Effector memory CD4-positive, alpha-beta T cell (primary cell): ENCODE measurements at regions not wholly inside any gene's neighbourhood (a gene's known extent, or its start where the extent isn't known, plus 50 kb on each side); places are given as distances from the start of the nearest gene placed in this dataset.

Source experiments
- DNase-seq, 3 donors: peaks; one replicate each; pipeline ENCODE4 v3.0.0-alpha.2; 2020
- H3K27ac ChIP-seq: 2 replicates; pipeline ENCODE4 v1.7.0; 2013; ENCODE audit warnings: mild to moderate bottlenecking, low read length, moderate library complexity; ENCODE audit not compliant: insufficient read depth, poor library complexity, severe bottlenecking
- H3K27me3 ChIP-seq: replicated peaks from 2 replicates; pipeline ENCODE4 v1.7.0; 2013; ENCODE audit warnings: mild to moderate bottlenecking, low read length; ENCODE audit not compliant: insufficient read depth, control insufficient read depth, poor library complexity, severe bottlenecking
- H3K36me3 ChIP-seq: 2 replicates; pipeline ENCODE4 v1.7.0; 2013; ENCODE audit warnings: mild to moderate bottlenecking, low read length, moderate library complexity; ENCODE audit not compliant: control insufficient read depth, insufficient read depth
- H3K4me1 ChIP-seq: 2 replicates; pipeline ENCODE4 v1.7.0; 2013; ENCODE audit warnings: low read length, mild to moderate bottlenecking; ENCODE audit not compliant: control insufficient read depth, insufficient read depth, poor library complexity, severe bottlenecking
- H3K4me3 ChIP-seq: 2 replicates; pipeline ENCODE4 v1.7.0; 2013; ENCODE audit warnings: low read length, low read depth, mild to moderate bottlenecking; ENCODE audit not compliant: insufficient read depth, poor library complexity, severe bottlenecking
- H3K9me3 ChIP-seq: 2 replicates; pipeline ENCODE4 v1.7.0; 2013; ENCODE audit warnings: mild to moderate bottlenecking, low read length, moderate library complexity; ENCODE audit not compliant: control insufficient read depth

DNA sequence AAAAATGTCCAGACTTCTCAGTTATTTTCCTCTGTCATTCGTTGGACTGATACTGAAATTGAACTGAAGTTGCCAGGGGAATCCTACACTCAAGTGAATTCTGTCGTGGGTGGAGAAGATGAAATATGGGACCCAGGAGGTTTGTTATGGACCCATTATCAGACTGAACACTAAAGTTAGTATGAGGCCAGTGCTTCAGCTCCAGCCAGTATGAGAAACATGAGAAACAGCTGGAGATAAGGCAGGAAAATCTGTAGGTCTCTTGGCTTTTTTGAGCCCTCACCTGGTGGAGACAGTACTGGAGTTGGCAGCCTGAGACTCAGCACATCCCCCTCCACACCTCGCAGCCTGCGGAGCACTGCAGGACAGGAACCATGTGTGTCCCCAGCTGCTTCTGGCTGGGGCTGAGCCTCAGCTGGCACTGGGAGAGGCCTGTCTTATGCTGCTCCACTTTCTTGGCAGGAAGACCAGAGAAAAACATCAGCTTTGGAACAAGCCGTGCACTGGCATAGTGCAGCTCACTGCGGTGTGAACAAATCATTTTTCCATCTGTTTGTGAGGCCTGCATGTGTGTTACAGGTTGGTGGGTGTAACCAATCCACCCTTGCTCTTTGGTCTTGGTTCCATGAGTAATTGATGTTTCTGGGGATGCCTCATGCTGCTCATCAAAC is 641.0 kb downstream of the FGF9 start:
- no peaks in the 10 kb centered on the region for H3K36me3 ChIP-seq
- H3K4me1 ChIP-seq: no peaks in the 10 kb centered on the region
- no peak overlapping the region for H3K4me3 ChIP-seq
- no peak overlapping the region for H3K27ac ChIP-seq
- no peak for DNase-seq
- no peaks in the 10 kb centered on the region for H3K9me3 ChIP-seq
- H3K27me3 ChIP-seq: no peaks in the 10 kb centered on the region

DNA sequence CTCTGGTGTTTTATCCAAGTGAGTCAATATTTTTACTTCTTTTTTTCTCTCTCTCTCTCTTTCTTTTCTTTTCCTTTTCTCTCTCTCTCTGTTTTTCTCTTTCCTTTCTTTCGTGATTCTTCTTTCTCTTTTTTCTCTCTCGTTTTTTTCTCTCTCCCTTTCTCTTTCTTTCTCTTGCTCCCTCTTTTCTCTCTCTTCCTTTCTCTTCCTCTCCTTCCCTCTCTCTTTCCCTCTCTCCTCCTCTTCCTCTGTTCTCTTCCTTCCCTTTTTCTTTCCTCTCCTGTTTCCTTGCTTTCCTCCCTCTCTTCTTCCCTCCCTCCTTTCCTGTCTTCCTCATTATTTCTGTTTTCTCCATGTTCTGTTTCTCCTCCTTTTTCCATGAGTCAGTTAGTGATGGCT is 641.5 kb downstream of the FGF9 start:
- H3K9me3 ChIP-seq: no peaks in the 10 kb centered on the region
- no peaks in the 10 kb centered on the region for H3K4me1 ChIP-seq
- no peak overlapping the region for H3K4me3 ChIP-seq
- H3K27me3 ChIP-seq: no peaks in the 10 kb centered on the region
- DNase-seq: no peak
- no peak overlapping the region for H3K27ac ChIP-seq
- H3K36me3 ChIP-seq: no peaks in the 10 kb centered on the region

DNA sequence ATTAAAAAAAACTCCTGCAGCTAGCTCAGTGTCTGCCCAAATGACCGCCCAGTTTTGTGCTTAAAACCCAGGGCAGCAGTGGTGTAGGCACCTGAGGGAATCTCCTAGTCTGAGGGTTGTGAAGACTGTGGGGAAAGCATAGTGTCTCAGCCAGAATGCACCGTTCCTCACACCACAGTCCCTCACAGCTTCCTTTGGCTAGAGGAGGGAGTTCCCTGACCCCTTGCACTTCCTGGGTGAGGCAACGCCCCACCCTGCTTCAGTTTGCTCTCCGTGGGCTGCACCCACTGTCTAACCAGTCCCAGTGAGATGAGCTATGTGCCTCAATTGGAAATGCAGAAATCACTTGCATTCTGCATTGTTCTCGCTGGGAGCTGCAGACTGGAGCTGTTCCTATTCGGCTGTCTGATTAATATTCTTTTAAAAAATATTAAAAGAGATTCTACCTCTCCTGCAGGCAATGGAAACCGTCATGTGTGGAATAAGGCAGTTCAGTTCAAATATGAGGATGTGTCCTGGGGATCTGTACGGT is 645.7 kb downstream of the FGF9 start:
- Histone ChIP-seq H3K4me3 (no peak overlapping the region), H3K4me1 (no peaks in the 10 kb centered on the region), H3K9me3 (no peaks in the 10 kb centered on the region), H3K27ac (no peak overlapping the region), H3K27me3 (no peaks in the 10 kb centered on the region), H3K36me3 (no peaks in the 10 kb centered on the region)
- DNase-seq: no peak

DNA sequence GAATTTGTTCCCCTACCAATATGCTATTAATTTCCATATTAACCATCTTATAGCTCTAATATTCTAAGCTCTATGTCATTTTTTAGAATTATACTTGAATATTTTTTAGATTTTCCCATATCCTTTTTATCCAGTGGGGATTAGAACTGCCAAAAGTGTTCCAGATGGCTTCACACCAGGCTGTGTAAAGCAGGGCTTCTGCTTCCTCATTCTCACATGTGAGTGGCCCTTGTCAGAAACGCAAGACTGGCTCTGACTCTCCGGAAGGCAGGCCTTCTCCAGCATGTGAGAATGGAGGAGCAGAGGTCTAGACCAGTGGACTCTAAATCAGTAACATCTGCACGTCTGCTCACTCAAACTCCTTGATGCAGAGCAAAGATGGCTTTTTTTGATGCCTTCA is 650.1 kb downstream of the FGF9 start:
- Histone ChIP-seq H3K4me1 (no peaks in the 10 kb centered on the region), H3K27me3 (no peaks in the 10 kb centered on the region), H3K27ac (no peak overlapping the region), H3K9me3 (no peaks in the 10 kb centered on the region), H3K36me3 (no peaks in the 10 kb centered on the region), H3K4me3 (no peak overlapping the region)
- no peak for DNase-seq

DNA sequence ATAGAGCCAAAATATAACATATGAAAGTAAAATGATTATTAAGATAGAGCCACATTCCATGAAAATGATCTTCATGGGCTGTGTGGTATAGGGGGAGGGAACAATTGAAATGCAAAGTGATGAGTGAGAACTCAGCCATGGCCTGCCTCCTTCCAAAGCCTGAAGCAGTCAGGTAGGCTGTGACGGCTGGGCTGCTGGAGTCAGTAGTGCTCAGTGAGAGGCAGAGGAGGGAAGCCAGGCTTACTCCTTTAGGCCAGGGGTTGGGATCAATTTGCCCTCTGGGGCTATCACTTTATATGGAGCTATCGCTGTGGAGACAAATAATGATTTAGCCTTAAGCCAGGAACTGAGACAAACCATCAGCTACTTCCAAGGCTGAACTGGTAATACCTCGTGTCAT is 654.9 kb downstream of the FGF9 start:
- H3K9me3 ChIP-seq: no peaks in the 10 kb centered on the region
- no peaks in the 10 kb centered on the region for H3K4me1 ChIP-seq
- H3K27me3 ChIP-seq: no peaks in the 10 kb centered on the region
- no peak overlapping the region for H3K27ac ChIP-seq
- no peak overlapping the region for H3K4me3 ChIP-seq
- no peaks in the 10 kb centered on the region for H3K36me3 ChIP-seq
- no peak for DNase-seq

DNA sequence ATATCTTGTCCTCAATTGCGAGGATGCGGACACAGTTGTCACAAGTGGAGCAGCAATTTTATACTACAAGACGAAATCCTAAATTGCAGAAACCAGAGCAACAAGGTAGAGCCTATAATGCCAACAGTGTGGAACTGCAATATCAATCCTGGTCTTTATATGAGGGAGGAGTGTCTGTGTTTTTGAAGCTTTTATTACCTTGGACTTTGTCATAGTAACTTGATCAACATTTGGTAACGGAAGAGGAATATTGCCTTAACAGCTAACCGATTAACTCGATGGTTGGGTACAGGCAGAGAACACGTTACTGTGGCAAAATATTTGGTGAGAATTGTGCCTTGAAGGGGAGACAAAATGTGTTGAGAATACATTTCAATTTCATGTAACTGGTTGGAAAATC is 661.5 kb downstream of the FGF9 start:
- H3K4me1 ChIP-seq: no peaks in the 10 kb centered on the region
- no peaks in the 10 kb centered on the region for H3K36me3 ChIP-seq
- no peak overlapping the region for H3K4me3 ChIP-seq
- H3K9me3 ChIP-seq: no peaks in the 10 kb centered on the region
- DNase-seq: no peak
- no peak overlapping the region for H3K27ac ChIP-seq
- no peaks in the 10 kb centered on the region for H3K27me3 ChIP-seq

DNA sequence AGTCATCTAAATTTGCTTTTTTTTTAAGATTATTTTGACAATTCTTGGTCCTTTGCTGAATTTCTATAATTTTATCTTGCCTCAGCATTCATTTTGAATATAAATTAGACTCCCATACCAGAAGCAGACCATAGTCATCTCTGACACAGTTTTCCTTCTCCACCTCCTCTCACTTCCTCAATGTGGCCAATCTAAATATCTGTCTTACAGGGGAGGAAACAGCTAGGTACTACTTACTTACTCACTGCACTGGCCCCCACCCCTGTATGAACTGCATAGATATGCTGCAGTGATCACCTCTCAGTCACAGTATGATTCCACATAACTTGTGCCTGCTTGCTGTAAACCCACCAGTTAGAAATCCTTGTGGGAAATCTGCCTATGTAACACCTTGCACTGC is 665.6 kb downstream of the FGF9 start:
- Histone ChIP-seq H3K27me3 (no peaks in the 10 kb centered on the region), H3K9me3 (no peaks in the 10 kb centered on the region), H3K36me3 (no peaks in the 10 kb centered on the region), H3K27ac (no peak overlapping the region), H3K4me1 (no peaks in the 10 kb centered on the region), H3K4me3 (no peak overlapping the region)
- no peak for DNase-seq

DNA sequence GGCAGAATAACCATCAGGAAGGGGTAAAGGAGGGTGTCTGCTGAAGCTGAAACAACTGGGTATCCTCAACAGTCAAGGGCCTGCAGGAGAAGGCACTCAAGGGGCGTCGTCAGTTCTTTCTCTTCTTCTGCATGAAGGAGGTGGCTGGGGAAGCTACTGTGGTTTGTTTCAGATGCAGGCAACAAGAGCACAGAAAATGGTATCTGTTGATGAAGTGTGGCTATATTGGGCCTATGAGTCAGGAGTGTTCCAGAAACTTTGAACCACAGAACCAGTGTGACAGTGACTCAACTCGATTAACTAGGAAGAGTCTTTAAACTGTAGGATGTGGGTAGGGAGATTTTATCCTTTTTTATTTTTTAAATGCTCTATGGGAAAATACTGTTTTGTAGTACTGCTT is 686.3 kb downstream of the FGF9 start:
- Histone ChIP-seq H3K27me3 (no peaks in the 10 kb centered on the region), H3K4me1 (no peaks in the 10 kb centered on the region), H3K4me3 (no peak overlapping the region), H3K36me3 (no peaks in the 10 kb centered on the region), H3K9me3 (no peaks in the 10 kb centered on the region), H3K27ac (no peak overlapping the region)
- DNase-seq: no peak

DNA sequence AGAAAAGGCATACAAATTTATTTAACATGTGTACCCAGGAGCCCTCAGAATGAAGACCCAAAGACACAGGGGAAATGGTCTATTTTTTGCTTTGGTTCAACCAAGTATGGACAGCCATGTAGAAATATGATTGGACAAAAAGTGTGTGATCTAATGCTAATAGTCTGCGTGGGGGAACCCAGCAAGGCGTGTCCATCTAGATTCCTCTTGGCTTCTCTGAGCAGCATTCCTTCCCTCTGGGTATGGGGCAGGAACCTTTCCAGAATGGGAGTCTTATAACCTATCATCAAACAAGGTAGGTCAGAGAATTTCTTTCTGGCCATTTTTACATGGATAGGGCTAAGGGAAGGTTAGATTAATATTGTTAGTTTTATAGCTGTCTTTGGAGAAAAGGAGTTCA is 698.2 kb downstream of the FGF9 start:
- no peaks in the 10 kb centered on the region for H3K9me3 ChIP-seq
- no peaks in the 10 kb centered on the region for H3K27me3 ChIP-seq
- H3K4me3 ChIP-seq: no peak overlapping the region
- no peaks in the 10 kb centered on the region for H3K36me3 ChIP-seq
- no peak for DNase-seq
- no peaks in the 10 kb centered on the region for H3K4me1 ChIP-seq
- H3K27ac ChIP-seq: no peak overlapping the region

DNA sequence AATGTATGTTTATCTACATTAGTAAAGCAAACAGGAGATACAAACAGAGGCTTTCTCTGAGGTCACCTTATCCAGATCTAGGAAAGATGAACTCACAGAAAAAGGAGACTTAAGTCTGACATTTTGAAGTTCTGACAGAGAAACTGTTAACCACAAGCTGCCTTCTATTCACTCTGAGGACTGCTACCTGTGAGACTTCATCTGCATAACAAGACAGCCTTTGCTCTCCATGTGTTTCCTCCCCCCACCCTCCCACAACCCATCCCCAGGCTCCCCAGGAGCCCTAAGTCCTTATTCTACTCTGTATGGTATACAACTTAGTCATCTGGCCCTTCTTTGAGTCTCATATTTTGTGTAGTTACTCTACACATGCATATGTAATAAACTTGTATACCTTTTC is 699.0 kb downstream of the FGF9 start:
- H3K36me3 ChIP-seq: no peaks in the 10 kb centered on the region
- no peak overlapping the region for H3K27ac ChIP-seq
- H3K27me3 ChIP-seq: no peaks in the 10 kb centered on the region
- H3K9me3 ChIP-seq: no peaks in the 10 kb centered on the region
- H3K4me1 ChIP-seq: no peaks in the 10 kb centered on the region
- no peak overlapping the region for H3K4me3 ChIP-seq
- DNase-seq: no peak
